ENCODE measurements at regions not wholly inside any gene's neighbourhood (a gene's known extent, or its start where the extent isn't known, plus 50 kb on each side); places are given as distances from the start of the nearest gene placed in this dataset.
"Not testable (repeated sequence)": the region's sequence is repeated elsewhere in the genome, so short reads cannot be mapped to it uniquely, and the experiment has no call there.

DNA sequence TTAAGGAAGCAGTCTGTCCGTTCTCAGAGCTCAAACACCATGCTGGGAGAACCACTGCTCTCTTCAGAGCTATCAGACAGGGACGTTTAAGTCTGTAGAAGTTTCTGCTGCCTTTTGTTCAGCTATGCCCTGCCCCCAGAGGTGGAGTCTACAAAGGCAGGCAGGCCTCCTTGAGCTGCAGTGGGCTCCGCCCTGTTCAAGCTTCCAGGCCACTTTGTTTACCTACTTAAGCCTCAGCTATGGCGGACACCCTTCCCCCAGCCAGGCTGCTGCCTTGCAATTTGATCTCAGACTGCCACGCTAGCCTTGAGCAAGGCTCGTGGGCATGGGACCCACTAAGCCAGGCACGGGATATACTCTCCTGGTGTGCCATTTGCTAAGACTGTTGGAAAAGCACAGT is 180.7 kb upstream of the TMEM196 start:
- not testable (repeated sequence) for DNase-seq (ENCODE audit: low spot score)

DNA sequence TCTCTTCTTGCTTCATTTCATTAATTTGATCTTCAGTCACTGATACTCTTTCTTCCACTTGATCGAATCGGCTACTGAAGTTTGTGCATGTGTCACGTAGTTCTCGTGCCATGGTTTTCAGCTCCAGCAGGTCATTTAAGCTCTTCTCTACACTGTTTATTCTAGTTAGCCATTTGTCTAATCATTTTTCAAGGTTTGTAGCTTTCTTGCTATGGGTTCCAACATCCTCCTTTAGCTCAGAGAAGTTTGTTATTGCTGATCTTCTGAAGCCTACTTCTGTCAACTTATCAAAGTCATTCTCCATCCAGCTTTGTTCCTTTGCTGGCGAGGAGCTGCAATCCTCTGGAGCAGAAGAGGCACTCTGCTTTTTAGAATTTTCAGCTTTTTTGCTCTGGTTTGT is 180.0 kb upstream of the TMEM196 start:
- DNase-seq (ENCODE audit: low spot score) = not testable (repeated sequence)

DNA sequence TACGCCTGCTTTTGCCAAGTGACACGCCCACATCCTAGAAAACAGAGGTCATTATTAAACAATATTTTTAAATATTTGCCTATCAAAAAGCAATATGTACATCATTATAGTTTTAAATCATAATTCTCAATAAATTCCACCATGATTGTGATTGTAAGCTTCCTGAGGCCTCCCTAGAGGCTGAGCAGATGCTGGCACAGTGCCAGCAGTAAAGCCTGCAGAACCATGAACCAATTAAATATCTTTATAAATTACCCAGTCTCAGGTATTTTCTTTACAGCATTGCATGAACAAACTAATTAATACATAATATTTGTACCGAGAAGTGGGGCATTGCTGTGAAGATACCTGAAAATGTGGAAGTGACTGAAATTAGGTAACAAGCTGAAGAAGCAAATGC is 174.7 kb upstream of the TMEM196 start:
- DNase-seq (ENCODE audit: low spot score) = no peak

DNA sequence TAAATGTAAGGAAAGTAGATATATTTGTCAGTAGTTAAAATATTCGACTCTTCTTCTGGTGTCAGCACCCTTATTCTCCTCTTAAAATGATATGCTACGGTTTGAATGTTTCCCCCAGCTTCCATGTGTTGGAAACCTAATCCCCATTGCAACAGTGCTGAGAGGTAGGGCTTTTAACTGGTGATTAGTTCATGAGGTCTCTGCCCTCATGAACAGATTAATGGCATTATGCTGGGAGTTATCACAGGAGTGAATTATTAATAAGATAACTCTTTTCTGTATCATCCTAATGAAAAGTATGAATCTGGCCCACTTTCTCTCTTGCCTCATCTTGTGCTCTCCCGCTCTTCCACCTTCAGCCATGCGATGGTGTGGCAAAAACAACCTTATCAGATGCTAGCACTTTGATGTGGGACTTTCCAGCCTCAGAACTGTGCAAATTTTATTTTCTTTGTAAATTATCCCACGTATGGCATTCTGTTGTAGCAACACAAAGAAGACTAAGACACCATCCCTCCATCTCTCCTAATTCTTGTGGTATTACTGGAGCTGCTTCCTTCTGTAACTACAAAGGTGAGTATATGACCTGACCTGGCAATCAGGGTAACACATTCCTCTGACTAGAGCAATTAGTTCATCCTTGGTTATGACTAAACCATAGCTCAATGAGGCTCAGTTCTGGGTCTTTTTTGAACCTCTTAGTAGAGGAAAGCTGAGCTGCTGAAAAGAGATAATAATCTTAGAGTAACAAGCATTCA is 171.1 kb upstream of the TMEM196 start:
- no peak for DNase-seq (ENCODE audit: low spot score)

DNA sequence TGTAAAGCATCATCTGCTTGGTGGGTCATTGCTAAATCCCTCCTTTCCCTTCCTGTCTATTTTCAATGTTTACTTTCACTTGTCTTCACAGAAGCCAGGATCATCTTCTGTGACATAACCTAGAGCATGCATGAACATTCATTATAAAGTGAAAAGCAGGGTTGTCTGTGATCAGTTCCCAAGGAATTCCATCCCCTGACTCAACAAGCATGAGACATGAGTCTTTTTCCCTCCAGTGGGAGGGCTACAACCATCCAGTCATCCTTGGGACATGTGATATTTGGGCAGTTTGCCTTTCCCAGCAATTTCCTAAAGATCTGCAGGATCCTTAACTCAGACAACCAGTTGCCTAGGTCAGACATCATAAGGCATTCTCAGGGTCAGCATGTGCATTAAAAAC is 166.3 kb upstream of the TMEM196 start:
- DNase-seq (ENCODE audit: low spot score) = no peak

DNA sequence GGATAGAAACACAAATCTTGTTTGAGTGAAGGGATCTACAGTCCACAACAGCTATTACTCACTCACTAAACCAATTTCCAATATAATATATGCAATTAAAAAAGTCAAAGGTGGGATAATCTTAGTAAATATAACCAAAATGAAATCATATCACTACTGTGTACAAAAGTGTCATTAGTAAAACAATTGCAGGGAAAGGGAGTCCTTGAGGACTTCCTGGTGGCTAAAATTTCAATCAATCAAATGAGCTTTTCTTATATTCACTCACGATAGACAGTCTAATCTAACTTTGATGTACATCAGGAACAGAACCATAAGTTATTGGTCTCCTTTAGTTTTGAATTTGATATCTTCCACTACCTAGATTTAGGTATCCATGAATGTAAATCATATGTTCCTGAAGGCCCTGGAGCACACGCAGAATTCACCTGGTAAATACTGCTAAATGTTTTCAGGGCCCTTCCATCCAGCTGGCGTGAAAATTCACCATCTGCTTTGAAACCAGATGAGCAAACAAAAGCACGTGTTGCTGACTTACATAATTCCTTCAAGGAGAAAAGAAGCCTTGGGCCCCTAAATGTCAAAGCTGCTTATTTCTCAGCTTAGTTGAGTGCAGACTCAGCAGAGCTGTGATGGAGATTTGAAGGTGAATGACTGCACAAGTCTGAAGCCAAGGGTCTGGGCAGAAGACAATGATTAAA is 159.3 kb upstream of the TMEM196 start:
- no peak for DNase-seq (ENCODE audit: low spot score)

DNA sequence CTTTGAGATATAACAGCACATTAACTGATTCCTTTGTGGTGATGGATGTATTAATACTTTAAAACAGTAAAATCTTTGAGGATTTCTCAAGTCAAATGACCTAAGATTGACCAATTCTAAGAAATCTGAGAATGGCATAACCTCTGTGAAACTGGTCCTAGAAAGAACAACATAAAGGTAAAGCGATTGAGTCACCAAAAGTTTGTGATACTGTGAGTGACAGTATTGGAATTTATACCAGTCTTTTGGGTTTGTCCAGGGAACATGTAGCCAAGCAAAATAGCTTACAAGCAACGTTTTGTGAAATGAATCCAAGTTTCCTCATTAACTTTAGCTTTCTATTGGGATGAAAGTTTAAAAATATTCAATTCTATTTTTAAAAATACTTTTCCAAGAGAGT is 157.4 kb upstream of the TMEM196 start:
- DNase-seq (ENCODE audit: low spot score) = no peak

DNA sequence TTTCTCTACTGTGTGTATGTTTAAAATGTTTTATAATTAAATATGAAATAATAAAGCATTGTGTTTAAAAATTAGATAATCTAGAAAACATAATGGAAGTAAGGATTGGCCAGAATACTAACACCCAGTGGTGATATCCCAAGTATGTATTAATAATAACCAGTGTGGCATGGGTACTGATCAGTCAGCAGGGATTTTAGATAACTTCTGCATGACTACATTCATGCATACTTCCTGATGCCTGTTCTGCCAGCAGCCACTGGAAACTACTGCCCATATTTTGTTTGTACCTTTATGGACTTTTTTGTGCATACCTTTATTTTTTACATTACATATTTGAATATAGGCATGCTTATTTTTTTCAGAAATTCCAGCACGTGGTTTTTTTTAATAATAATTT is 156.6 kb upstream of the TMEM196 start:
- DNase-seq (ENCODE audit: low spot score) = no peak

DNA sequence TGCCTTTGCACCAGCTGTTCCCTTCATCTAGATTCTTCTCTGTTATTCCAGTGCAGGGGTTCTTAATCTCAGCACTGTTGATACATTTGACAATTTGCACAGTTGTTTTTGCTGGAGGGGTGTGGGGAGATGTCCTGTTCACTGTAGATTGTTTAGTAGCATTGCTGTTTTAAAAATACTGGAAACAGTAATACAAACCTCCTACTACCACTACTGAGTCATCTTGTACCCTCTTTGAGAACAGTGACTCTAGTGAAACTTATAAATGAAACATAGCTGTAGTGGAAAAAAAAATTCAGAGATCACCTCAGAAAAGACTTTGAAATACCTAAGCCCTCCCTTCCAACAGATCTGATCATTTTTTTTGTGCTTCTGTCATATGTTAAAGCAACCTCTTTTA is 154.8 kb upstream of the TMEM196 start:
- DNase-seq (ENCODE audit: low spot score) = no peak

DNA sequence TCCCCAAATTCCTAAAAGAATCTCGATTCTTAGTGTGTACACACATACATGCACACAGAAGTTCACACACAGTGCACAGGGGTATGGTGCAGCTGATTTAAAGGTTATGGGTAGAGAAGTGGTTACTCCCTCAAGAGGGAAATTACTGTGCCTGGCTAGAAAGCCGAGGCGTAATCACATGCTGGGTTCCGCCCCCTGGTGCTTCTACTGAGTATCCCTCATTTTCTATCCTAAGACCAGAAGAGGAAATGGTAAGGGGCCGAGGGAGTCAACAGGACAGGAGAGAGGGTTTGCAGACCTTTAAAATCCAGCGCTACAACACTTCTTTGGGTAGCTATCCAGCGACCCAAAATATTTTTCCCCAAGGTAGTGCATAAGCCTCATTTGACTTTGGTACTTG is 147.3 kb upstream of the TMEM196 start:
- DNase-seq (ENCODE audit: low spot score) = no peak

DNA sequence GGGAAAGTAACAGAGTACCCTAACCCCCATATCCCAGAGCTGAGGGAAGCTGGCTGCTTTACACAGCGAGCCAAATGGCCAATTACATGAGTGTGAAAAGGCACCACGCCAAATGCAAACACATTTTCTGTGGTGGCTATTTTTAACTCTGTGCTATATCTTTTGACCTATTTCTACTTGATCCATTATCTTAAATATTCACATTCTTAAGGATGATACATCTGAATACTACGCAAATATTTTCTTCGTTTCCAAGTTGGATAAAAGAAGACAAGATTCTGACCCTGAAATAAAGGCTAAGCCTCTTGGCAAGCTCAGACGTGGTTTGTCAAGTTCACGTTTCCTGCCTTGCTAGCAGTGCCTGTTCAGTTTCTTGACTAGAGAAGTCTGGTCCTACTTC is 146.7 kb upstream of the TMEM196 start:
- no peak for DNase-seq (ENCODE audit: low spot score)

DNA sequence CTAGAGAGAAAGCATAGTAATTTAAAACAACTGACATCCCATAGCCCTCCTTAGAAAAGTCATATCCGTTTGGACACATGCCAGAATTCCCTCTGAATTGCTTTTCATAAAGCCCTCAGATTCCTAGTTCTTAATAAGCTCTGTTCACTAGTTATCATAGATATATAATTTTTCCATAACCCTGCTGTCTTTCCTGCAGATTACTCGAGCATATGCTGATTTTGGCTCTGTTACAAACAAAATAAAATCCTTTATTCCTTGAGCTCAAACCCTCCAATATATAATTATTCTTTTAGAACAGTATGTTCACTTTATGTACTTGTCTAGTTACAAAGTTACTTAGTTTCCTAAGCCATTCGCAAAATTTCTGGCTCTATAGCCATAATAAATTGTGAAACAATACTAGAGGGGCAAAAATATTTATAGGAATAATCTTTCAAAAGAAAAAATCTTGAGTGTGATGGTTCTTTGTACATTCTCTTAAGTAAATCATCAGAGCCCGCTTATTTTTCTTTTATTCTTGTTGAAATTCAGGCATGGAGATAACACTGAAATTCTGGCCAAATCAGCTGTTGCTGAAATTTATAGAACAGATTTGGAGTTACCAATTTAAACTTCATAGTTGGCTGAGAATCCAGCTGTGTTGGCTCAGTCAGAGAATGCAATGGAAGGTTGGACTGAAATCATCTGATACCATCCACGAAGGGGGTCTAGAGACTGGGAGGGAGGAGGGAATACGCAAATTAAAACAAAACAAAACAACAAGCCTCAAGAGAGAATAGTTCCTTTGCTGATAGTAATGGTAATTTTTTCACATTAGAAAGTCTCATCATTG is 146.1 kb upstream of the TMEM196 start:
- DNase-seq (ENCODE audit: low spot score) = no peak

DNA sequence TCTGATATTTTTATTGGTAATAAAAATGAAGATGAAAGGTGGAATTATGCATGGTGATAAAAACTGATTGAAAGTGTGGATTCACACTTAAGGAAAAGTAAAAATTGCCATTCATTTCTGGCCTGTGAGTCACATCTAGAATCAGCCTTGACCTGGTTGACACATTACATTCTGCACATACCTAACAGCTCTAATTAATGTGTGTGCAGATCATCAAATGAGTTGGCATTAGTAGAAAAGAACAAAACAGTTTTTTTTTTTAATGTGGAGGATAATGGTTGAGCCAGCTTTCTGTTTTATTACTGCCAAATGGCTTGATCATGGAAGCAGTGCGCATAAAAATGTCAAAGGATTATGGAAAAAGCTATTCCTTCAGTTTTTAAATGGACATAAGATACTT is 142.6 kb upstream of the TMEM196 start:
- no peak for DNase-seq (ENCODE audit: low spot score)

DNA sequence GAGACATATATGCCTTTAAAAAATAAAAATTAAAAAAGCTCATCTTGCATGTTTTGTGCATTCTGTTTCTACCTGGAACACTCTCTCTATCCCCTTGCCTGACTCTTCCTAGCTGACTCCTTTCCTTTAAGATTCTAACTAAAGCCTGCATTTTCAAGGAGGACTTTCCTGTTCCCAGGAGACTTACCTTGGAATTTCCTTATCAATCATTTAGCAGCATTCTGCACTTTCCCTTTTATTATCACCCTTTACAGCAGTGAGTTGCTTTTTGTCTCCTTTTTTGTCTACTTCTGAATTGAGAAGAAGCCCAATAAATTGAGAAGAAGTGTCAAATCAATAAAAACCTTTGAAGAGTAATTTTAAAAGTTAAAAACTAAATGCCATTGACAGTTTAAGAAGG is 142.2 kb upstream of the TMEM196 start:
- DNase-seq (ENCODE audit: low spot score) = no peak

DNA sequence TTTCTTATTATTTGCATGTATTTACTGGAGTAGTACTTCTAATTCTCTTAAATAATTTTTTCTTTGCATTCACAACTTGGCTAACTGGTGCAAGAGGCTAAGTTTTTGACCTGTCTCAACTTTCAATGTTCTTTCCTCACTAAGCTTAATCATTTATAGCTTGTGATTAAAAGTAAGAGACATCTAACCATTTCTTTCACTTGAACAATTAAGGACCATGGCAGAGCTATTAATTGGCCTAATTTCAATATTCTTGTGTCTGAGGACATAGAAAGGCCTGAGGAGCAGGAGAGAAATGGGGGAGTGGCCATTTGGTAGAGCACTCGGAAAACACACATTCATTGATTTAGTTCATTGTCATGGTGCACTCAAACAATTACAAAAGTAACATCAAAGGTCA is 141.4 kb upstream of the TMEM196 start:
- DNase-seq (ENCODE audit: low spot score) = no peak

DNA sequence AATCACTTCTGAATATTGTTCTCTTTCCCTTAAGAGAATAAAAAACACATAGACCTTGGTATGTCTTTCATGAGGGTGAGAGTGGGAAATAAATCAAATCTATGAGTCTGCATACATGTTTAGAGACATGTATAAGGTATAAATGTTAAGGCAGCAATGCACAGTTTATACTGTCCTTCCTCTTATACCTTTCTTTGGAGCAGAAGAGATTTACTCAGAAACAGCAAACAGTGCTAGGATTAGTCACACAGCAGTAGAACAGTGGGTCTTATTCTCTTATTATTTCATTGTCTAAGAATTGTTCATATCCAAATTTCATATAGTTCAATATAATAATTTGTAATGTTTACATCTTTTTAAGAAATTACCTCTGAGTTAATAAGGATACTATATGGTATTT is 126.7 kb upstream of the TMEM196 start:
- DNase-seq (ENCODE audit: low spot score) = no peak

DNA sequence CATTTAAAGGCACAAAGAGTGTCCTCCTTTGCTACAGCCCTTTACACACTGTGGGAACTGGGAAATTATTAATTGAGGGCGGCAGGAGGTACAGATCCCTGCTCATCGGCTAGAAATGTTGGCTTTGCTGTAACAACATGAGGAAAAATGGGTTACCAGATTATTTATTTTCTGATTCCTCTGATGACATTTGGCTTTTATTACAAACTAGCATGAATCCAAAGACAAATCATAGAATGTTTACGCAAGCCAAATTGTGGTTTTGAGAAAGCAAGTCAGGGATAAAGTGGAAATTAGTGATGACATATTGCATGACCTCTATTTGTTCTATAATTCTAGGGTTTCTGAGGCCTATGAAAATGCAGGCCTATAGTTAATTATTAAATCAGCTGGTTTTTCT is 126.1 kb upstream of the TMEM196 start:
- no peak for DNase-seq (ENCODE audit: low spot score)

DNA sequence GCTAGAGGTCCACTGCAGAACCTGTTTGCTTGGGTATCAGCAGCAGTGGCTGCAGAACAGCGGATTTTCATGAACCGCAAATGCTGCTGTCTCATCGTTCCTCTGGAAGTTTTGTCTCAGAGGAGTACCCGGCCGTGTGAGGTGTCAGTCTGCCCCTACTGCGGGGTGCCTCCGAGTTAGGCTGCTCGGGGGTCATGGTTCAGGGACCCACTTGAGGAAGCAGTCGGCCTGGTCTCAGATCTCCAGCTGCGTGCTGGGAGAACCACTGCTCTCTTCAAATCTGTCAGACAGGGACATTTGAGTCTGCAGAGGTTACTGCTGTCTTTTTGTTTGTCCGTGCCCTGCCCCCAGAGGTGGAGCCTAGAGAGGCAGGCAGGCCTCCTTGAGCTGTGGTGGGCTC is 109.5 kb upstream of the TMEM196 start:
- not testable (repeated sequence) for DNase-seq (ENCODE audit: low spot score)

DNA sequence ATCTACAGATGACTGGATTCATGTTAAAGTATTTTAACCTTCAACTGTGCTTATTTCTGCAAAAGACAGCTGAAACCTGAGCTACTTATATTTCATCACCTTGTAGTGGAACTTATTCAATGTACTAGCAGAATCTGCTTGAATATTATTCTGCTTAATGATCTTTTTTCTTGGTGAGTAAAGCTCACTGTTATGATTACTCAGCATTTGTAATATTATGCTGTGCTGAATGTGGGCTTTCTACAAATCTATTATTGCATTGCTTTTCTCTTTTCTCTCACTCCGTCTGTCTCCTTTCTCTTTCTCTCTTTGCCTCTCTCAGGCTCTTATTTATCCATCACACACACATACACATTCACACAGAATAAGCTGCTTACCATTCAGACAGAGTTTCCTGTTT is 98.7 kb upstream of the TMEM196 start:
- no peak for DNase-seq (ENCODE audit: low spot score)

DNA sequence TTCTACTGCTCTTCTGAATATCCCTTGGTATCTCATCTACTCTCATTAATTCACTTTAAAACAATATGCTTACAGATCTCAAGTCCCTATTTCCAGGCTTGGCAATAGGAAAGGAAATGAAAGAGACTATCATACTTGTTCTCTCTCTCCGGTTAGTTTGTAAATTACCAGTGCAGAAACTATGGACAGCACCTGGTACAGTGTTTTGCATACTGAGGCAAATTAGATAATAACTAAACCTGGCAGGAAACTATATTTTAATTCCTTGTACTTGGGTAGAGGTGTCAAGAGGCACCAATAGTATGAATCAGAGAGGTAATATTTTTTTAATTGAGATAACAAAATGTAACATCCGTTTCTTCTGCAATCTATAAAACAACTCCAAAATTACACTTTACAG is 97.7 kb upstream of the TMEM196 start:
- no peak for DNase-seq (ENCODE audit: low spot score)

DNA sequence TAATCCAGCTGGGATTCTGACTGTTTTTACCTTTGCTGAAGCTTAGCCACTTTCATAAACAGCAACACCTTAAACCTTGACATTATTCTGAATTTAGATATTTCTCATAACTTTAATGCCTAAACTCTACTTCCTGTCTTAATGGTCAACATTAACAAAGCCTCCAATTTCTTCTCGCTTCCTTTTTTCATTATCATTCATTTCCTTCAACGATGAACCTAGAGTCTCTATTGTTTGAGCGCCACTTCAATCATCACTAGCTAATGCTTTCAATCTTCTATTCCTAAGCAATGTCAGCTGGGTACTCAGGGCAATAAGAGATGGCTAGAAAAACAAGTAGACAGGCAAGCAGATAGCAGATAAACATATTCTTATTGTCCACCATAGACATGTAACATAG is 96.6 kb upstream of the TMEM196 start:
- no peak for DNase-seq (ENCODE audit: low spot score)

DNA sequence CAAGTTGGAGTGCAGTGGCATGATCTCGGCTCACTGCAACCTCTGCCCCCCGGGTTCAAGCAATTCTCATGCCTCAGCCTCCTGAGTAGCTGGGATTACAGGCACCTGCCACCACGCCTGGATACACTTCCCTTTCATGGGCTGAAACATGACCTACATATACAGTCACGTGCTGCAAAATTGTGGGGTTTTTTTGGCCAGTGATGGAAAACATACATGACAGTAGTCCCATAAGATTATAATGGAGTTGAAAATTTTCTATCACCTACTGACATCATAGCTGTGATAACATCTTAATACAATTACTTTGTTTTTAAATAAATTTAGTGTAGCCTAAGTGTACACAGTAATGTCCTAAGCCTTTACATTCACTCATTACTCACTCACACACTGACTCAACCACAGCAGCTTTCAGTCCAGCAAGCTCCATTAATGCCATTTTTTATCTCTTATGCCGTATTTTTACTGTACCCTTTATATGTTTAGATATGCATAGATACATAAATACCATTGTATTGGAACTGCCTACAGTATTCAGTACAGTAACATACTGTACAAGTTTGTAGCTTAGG is 79.9 kb upstream of the TMEM196 start:
- DNase-seq (ENCODE audit: low spot score) = no peak

DNA sequence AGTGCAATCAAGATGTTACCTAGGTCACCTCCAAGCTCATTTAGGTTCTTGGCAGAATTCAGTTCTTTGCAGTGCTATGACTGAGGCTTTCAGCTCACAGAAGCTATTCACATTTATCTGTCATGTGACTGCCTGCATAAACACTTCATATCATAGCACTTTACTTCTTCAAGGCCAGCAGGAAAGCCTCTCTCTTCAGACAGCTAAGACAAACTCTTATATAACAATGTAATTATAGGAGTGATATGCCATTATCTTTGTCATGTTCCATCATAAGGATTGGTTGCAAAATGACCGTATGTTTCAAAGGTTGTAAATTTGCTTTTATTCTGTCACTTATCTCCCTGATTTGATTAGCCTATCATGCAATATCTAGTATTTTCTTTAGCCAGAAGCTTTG is 78.8 kb upstream of the TMEM196 start:
- DNase-seq (ENCODE audit: low spot score) = no peak
